Ishikawa (cell line): ENCODE measurements at regions not wholly inside any gene's neighbourhood (a gene's known extent, or its start where the extent isn't known, plus 50 kb on each side); places are given as distances from the start of the nearest gene placed in this dataset.

Experiments
- CEBPB ChIP-seq: IDR thresholded peaks from 2 replicates; pipeline ENCODE4 v1.6.1; 2012
- CREB1 ChIP-seq: IDR thresholded peaks from 2 replicates; pipeline ENCODE4 v1.6.1; 2012; ENCODE audit warnings: low read depth
- EGR1 ChIP-seq: IDR thresholded peaks from 2 replicates; pipeline ENCODE4 v1.6.1; 2012
- EP300 ChIP-seq: IDR thresholded peaks from 2 replicates; pipeline ENCODE4 v1.6.1; 2012; ENCODE audit warnings: borderline replicate concordance
- FOXM1 ChIP-seq: IDR thresholded peaks from 2 replicates; pipeline ENCODE4 v1.6.1; 2012; ENCODE audit warnings: low read depth, borderline replicate concordance
- MAX ChIP-seq: IDR thresholded peaks from 2 replicates; pipeline ENCODE4 v1.6.1; 2012
- RAD21 ChIP-seq: IDR thresholded peaks from 2 replicates; pipeline ENCODE4 v1.6.1; 2012; ENCODE audit warnings: low read depth
- REST ChIP-seq: IDR thresholded peaks from 2 replicates; pipeline ENCODE4 v1.6.1; 2012; ENCODE audit warnings: low read depth, mild to moderate bottlenecking
- TAF1 ChIP-seq: IDR thresholded peaks from 2 replicates; pipeline ENCODE4 v1.6.1; 2012; ENCODE audit warnings: low read depth, mild to moderate bottlenecking
- TEAD4 ChIP-seq: IDR thresholded peaks from 2 replicates; pipeline ENCODE4 v1.6.1; 2012
- USF1 ChIP-seq: IDR thresholded peaks from 2 replicates; pipeline ENCODE4 v1.6.1; 2012
- ZBTB7A ChIP-seq: IDR thresholded peaks from 2 replicates; pipeline ENCODE4 v1.6.1; 2012; ENCODE audit warnings: low read depth

GRCh38 chr4:176453079-176453478, 133.3 kb downstream of the SPCS3 start:
- no peak for TF ChIP-seq TAF1
- no peak for TF ChIP-seq REST
- TF ChIP-seq TEAD4 = no peak
- no peak for TF ChIP-seq CREB1
- TF ChIP-seq MAX = no peak
- no peak for TF ChIP-seq EP300
- TF ChIP-seq EGR1 = no peak
- TF ChIP-seq CEBPB = no peak
- TF ChIP-seq USF1 = no peak
- TF ChIP-seq RAD21 = no peak
- TF ChIP-seq ZBTB7A = no peak
- no peak for TF ChIP-seq FOXM1
